GM13977 (cell line): ENCODE measurements at regions not wholly inside any gene's neighbourhood (a gene's known extent, or its start where the extent isn't known, plus 50 kb on each side); places are given as distances from the start of the nearest gene placed in this dataset.

Experiments used
- DNase-seq: peaks from one replicate; pipeline ENCODE4 v3.0.0; 2012; ENCODE audit warnings: low spot score
- CTCF ChIP-seq: IDR thresholded peaks from 2 replicates; pipeline ENCODE4 v1.5.1; 2012; ENCODE audit warnings: mild to moderate bottlenecking, control low read depth; ENCODE audit not compliant: insufficient read depth; ENCODE audit errors: extremely low read depth, missing control alignments
- in situ Hi-C: fragments of 300-500 bp; cut with MboI; formaldehyde crosslinking; loops from one replicate; pipeline ENCODE4 v1.12.0; 2022; ENCODE audit warnings: low sequenced_read_pairs, low pct_unique_long_range_greater_than_20kb, mixed read lengths, inconsistent platforms; ENCODE audit not compliant: unreplicated experiment

- TF ChIP-seq CTCF: no peak
- in situ Hi-C loops: no loop called here
- DNase-seq: no peak
Observed at GRCh38 chr6:8207191-8207868, 105.0 kb upstream of the EEF1E1 start.

- TF ChIP-seq CTCF: no peak
- in situ Hi-C loops: no loop called here
Observed at GRCh38 chr6:8203337-8203736, 101.0 kb upstream of the EEF1E1 start.

GRCh38 chr6:8201679-8202078, 99.3 kb upstream of the EEF1E1 start:
- in situ Hi-C loops: no loop called here
- no peak for DNase-seq
- no peak for TF ChIP-seq CTCF

More at GRCh38 chr6:8203337-8203736, 101.0 kb upstream of the EEF1E1 start:
- DNase-seq: no peak

- DNase-seq: no peak
Observed at GRCh38 chr6:8200255-8200654, 97.9 kb upstream of the EEF1E1 start.

GRCh38 chr6:8195714-8196102, 93.4 kb upstream of the EEF1E1 start:
- in situ Hi-C loops: no loop called here
- no peak for DNase-seq
- no peak for TF ChIP-seq CTCF

More at GRCh38 chr6:8200255-8200654, 97.9 kb upstream of the EEF1E1 start:
- in situ Hi-C loops: no loop called here
- no peak for TF ChIP-seq CTCF

GRCh38 chr6:8195040-8195713, 92.8 kb upstream of the EEF1E1 start:
- no peak for DNase-seq
- in situ Hi-C loops: no loop called here
- no peak for TF ChIP-seq CTCF
